ENCODE measurements at regions not wholly inside any gene's neighbourhood (a gene's known extent, or its start where the extent isn't known, plus 50 kb on each side); places are given as distances from the start of the nearest gene placed in this dataset.

DNA sequence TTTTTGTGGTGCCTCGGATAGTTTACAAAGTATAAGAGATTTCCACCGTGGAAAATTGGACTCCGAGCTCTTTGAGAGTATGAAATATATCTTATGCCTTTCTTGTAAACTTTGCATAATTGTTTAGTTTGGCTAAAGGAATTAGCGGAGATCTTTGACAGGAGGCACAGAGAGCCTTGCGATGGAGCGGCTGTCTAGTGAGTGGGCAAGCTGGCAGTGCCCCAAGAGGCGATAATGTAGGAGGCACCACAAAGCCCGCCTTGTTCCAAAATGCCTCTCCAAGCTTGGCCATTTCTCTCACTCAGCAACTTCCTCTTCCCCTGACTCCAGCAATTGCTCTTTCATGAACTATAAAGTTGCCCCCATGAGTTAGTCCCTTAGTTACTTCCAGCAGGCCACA, 270.1 kb upstream of the PRICKLE1 start:
- H3K36me3 ChIP-seq (ENCODE audit: low read depth): no peaks in the 10 kb centered on the region
- no peaks in the 10 kb centered on the region for H3K9me3 ChIP-seq (ENCODE audit: severe bottlenecking)
- no peak for TF ChIP-seq CTCF (IDR thresholded peaks at IDR 0.05; ENCODE audit: poor library complexity, severe bottlenecking)
- H3K27me3 ChIP-seq (ENCODE audit: insufficient read depth, poor library complexity, severe bottlenecking): no peaks in the 10 kb centered on the region
- no peak for ATAC-seq (ENCODE audit: low read depth)
- no peaks in the 10 kb centered on the region for H3K4me1 ChIP-seq (ENCODE audit: insufficient read depth, poor library complexity, severe bottlenecking)
- H3K4me3 ChIP-seq (ENCODE audit: severe bottlenecking): no peak overlapping the region
- no peak overlapping the region for H3K27ac ChIP-seq (ENCODE audit: poor library complexity, severe bottlenecking)
- no peak for DNase-seq (ENCODE audit: low spot score)

GRCh38 chr12:42857106-42857505, 267.6 kb upstream of the PRICKLE1 start:
- TF ChIP-seq CTCF (IDR thresholded peaks at IDR 0.05; ENCODE audit: poor library complexity, severe bottlenecking): no peak
- ATAC-seq (ENCODE audit: low read depth) (no peak), DNase-seq (ENCODE audit: low spot score) (no peak)
- Histone ChIP-seq H3K9me3 (ENCODE audit: severe bottlenecking) (no peaks in the 10 kb centered on the region), H3K4me1 (ENCODE audit: insufficient read depth, poor library complexity, severe bottlenecking) (no peaks in the 10 kb centered on the region), H3K4me3 (ENCODE audit: severe bottlenecking) (no peak overlapping the region), H3K27ac (ENCODE audit: poor library complexity, severe bottlenecking) (no peak overlapping the region), H3K27me3 (ENCODE audit: insufficient read depth, poor library complexity, severe bottlenecking) (no peaks in the 10 kb centered on the region), H3K36me3 (ENCODE audit: low read depth) (no peaks in the 10 kb centered on the region)

DNA sequence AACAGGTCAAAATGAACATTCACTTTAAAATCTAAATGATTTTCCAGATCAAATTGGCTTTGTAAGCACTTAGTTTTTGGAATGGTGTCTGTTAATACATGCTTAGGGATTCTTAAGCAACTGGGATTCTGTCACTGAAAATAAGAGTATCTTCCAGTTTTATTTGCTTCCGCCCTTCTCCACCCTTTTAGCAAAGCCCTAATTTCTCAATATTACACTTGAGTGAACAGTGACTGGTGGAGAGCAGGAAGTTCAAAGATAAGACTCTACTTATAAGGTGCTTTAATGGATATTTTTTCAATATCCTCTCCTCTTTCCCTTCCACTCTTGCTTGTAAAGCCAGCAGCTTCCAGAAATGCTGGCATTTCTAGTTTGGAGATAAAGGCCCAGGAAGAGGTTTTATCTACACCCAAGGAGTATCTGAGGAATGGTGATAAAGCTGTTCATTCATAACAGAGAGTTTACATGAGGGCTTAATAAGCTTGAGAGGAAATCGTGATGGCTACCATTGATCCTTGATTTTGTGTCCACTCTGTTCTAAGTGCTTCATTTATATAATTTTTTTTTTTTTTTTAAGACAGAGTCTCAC, 265.9 kb upstream of the PRICKLE1 start:
- H3K27ac ChIP-seq (ENCODE audit: poor library complexity, severe bottlenecking): no peak overlapping the region
- no peak for ATAC-seq (ENCODE audit: low read depth)

GRCh38 chr12:42854826-42855225, 265.3 kb upstream of the PRICKLE1 start:
- no peak for DNase-seq (ENCODE audit: low spot score)
- no peak for TF ChIP-seq CTCF (IDR thresholded peaks at IDR 0.05; ENCODE audit: poor library complexity, severe bottlenecking)
- no peak overlapping the region for H3K27ac ChIP-seq (ENCODE audit: poor library complexity, severe bottlenecking)
- no peaks in the 10 kb centered on the region for H3K4me1 ChIP-seq (ENCODE audit: insufficient read depth, poor library complexity, severe bottlenecking)
- no peak for ATAC-seq (ENCODE audit: low read depth)
- no peak overlapping the region for H3K4me3 ChIP-seq (ENCODE audit: severe bottlenecking)
- H3K36me3 ChIP-seq (ENCODE audit: low read depth): no peaks in the 10 kb centered on the region
- H3K27me3 ChIP-seq (ENCODE audit: insufficient read depth, poor library complexity, severe bottlenecking): no peaks in the 10 kb centered on the region
- H3K9me3 ChIP-seq (ENCODE audit: severe bottlenecking): no peaks in the 10 kb centered on the region

More for the DNA sequence above, 265.9 kb upstream of the PRICKLE1 start:
- DNase-seq (ENCODE audit: low spot score): no peak
- TF ChIP-seq CTCF (IDR thresholded peaks at IDR 0.05; ENCODE audit: poor library complexity, severe bottlenecking): no peak
- no peaks in the 10 kb centered on the region for H3K9me3 ChIP-seq (ENCODE audit: severe bottlenecking)
- no peak overlapping the region for H3K4me3 ChIP-seq (ENCODE audit: severe bottlenecking)
- no peaks in the 10 kb centered on the region for H3K27me3 ChIP-seq (ENCODE audit: insufficient read depth, poor library complexity, severe bottlenecking)
- no peaks in the 10 kb centered on the region for H3K36me3 ChIP-seq (ENCODE audit: low read depth)
- H3K4me1 ChIP-seq (ENCODE audit: insufficient read depth, poor library complexity, severe bottlenecking): no peaks in the 10 kb centered on the region

DNA sequence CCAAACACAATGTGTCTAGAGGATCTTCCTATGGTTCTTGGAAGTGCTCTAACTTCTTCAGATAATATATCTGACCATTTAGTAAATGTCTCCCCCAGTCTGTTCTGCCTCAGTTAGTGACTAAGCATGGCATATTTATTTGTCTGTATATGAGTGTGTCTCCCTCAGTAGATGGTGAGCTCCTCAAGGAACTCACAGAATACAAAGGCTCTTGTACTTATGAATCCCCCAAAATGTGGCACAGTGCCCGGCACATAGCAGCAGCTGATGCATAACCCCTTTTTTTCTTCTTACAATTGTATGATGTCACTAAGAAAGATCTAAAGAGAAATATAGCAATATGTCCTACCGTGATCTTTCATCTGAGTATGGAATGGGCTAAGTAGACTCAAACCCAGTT, 264.7 kb upstream of the PRICKLE1 start:
- H3K27me3 ChIP-seq (ENCODE audit: insufficient read depth, poor library complexity, severe bottlenecking): no peaks in the 10 kb centered on the region
- no peak overlapping the region for H3K27ac ChIP-seq (ENCODE audit: poor library complexity, severe bottlenecking)
- no peak for TF ChIP-seq CTCF (IDR thresholded peaks at IDR 0.05; ENCODE audit: poor library complexity, severe bottlenecking)
- no peak for DNase-seq (ENCODE audit: low spot score)
- ATAC-seq (ENCODE audit: low read depth): no peak
- no peaks in the 10 kb centered on the region for H3K36me3 ChIP-seq (ENCODE audit: low read depth)
- no peak overlapping the region for H3K4me3 ChIP-seq (ENCODE audit: severe bottlenecking)
- H3K4me1 ChIP-seq (ENCODE audit: insufficient read depth, poor library complexity, severe bottlenecking): no peaks in the 10 kb centered on the region
- H3K9me3 ChIP-seq (ENCODE audit: severe bottlenecking): no peaks in the 10 kb centered on the region
